Fibroblast of pulmonary artery (primary cell): ENCODE measurements at regions not wholly inside any gene's neighbourhood (a gene's known extent, or its start where the extent isn't known, plus 50 kb on each side); places are given as distances from the start of the nearest gene placed in this dataset.
"Not testable (repeated sequence)": the region's sequence is repeated elsewhere in the genome, so short reads cannot be mapped to it uniquely, and the experiment has no call there.

Source experiments
- DNase-seq: peaks from one replicate; pipeline ENCODE4 v3.0.0-alpha.2; 2010; ENCODE audit warnings: low read depth
- H3K4me3 ChIP-seq: replicated peaks from 2 replicates; pipeline ENCODE4 v1.5.1; 2011; ENCODE audit warnings: low read depth, mild to moderate bottlenecking, control low read depth, low read length, moderate library complexity
- CTCF ChIP-seq: IDR thresholded peaks from 2 replicates; pipeline ENCODE4 v1.5.1; 2011; ENCODE audit warnings: mild to moderate bottlenecking, control low read depth, low read length, inconsistent platforms; ENCODE audit errors: missing control alignments

GRCh38 chr10:21349912-21350286 is 175.6 kb downstream of the SKIDA1 start:
- no peak overlapping the region for H3K4me3 ChIP-seq
- no peak for TF ChIP-seq CTCF
- DNase-seq, result peak; percentile 23

GRCh38 chr10:21347785-21348170 is 177.7 kb downstream of the SKIDA1 start:
- TF ChIP-seq CTCF, result no peak
- DNase-seq, result no peak
- H3K4me3 ChIP-seq, result no peak overlapping the region

GRCh38 chr10:21347043-21347784 is 178.3 kb downstream of the SKIDA1 start:
- H3K4me3 ChIP-seq, result no peak overlapping the region
- TF ChIP-seq CTCF, result no peak
- DNase-seq, result no peak

GRCh38 chr10:21343087-21343486 is 182.4 kb downstream of the SKIDA1 start:
- no peak overlapping the region for H3K4me3 ChIP-seq
- DNase-seq, result no peak
- TF ChIP-seq CTCF, result no peak

GRCh38 chr10:21342499-21342898 is 183.0 kb downstream of the SKIDA1 start:
- H3K4me3 ChIP-seq, DNase-seq: not testable (repeated sequence)

GRCh38 chr10:21340331-21340730 is 185.2 kb downstream of the SKIDA1 start:
- TF ChIP-seq CTCF, result no peak
- H3K4me3 ChIP-seq, result no peak overlapping the region
- no peak for DNase-seq

- TF ChIP-seq CTCF, result no peak
- no peak overlapping the region for H3K4me3 ChIP-seq
- no peak for DNase-seq
Measured at GRCh38 chr10:21337171-21337792, 188.2 kb downstream of the SKIDA1 start.
